NT2/D1 (cell line): ENCODE measurements at regions not wholly inside any gene's neighbourhood (a gene's known extent, or its start where the extent isn't known, plus 50 kb on each side); places are given as distances from the start of the nearest gene placed in this dataset.

Experiments
- SUZ12 ChIP-seq: IDR thresholded peaks from 2 replicates; pipeline ENCODE4 v1.6.1; 2011; ENCODE audit not compliant: insufficient read length, insufficient read depth; ENCODE audit errors: extremely low read depth
- YY1 ChIP-seq: IDR thresholded peaks from 2 replicates; pipeline ENCODE4 v1.6.1; 2011; ENCODE audit not compliant: insufficient read length, insufficient read depth
- ZNF274 ChIP-seq: IDR thresholded peaks from 2 replicates; pipeline ENCODE4 v1.6.1; 2011; ENCODE audit warnings: mild to moderate bottlenecking, low read depth, low read length

DNA sequence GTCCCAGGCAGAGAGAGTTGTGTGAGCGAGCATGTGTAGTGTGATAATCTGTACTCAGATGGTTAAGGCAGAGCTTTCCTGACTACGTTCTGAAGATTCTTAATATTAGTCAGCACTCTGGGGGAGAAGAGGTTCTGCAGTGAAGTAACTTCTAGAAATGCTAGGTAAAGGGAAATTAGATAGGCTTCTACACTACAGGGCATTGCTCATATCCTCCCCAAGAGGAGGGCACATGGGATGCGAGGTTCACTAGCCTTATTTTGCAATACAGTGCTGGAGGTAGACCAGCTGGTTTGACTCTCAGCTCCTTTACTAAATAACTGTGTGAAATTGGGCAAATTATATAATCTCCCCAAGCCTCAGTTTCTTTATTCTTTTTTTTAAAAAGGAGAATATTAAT is 300.3 kb upstream of the PDZRN3 start:
- TF ChIP-seq SUZ12 (no peak), YY1 (no peak), ZNF274 (no peak)
